AG04449 (cell line): ENCODE measurements at regions not wholly inside any gene's neighbourhood (a gene's known extent, or its start where the extent isn't known, plus 50 kb on each side); places are given as distances from the start of the nearest gene placed in this dataset.

ENCODE experiments used
- CTCF ChIA-PET: fragments of 350-600 bp; formaldehyde crosslinking; extraction: SDS; loops from one replicate; lab custom pipeline; 2021; ENCODE audit warnings: antibody characterized with exemption; lab: Yijun Ruan, JAX
- POLR2A ChIA-PET: fragments of 400-600, 350-600 bp; formaldehyde crosslinking; extraction: SDS; loops from one replicate; lab custom pipeline; 2020; ENCODE audit warnings: antibody characterized with exemption, inconsistent platforms; lab: Yijun Ruan, JAX
- DNase-seq: peaks from one replicate; pipeline ENCODE4 v3.0.0-alpha.2; 2010; ENCODE audit warnings: low read depth, low spot score
- H3K4me3 ChIP-seq: 2 replicates; pipeline ENCODE4 v1.5.1; 2011; ENCODE audit warnings: low read depth, mild to moderate bottlenecking, control low read depth, low read length
- TF ChIP-seq, protein P1 (sequence below): IDR thresholded peaks from one replicate; pipeline ENCODE4 v1.5.1; 2011; ENCODE audit warnings: mild to moderate bottlenecking, moderate library complexity, low read length, control low read depth, inconsistent platforms; ENCODE audit not compliant: insufficient read depth; ENCODE audit errors: missing control alignments

GRCh38 chr11:91860661-91861060 is 364.0 kb upstream of the FAT3 start:
- TF ChIP-seq, protein P1, sequence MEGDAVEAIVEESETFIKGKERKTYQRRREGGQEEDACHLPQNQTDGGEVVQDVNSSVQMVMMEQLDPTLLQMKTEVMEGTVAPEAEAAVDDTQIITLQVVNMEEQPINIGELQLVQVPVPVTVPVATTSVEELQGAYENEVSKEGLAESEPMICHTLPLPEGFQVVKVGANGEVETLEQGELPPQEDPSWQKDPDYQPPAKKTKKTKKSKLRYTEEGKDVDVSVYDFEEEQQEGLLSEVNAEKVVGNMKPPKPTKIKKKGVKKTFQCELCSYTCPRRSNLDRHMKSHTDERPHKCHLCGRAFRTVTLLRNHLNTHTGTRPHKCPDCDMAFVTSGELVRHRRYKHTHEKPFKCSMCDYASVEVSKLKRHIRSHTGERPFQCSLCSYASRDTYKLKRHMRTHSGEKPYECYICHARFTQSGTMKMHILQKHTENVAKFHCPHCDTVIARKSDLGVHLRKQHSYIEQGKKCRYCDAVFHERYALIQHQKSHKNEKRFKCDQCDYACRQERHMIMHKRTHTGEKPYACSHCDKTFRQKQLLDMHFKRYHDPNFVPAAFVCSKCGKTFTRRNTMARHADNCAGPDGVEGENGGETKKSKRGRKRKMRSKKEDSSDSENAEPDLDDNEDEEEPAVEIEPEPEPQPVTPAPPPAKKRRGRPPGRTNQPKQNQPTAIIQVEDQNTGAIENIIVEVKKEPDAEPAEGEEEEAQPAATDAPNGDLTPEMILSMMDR: no peak
- CTCF ChIA-PET: no interaction called here
- no peak for DNase-seq
- POLR2A ChIA-PET: no interaction called here
- no peak overlapping the region for H3K4me3 ChIP-seq

GRCh38 chr11:91859666-91860065 is 365.0 kb upstream of the FAT3 start:
- POLR2A ChIA-PET: no interaction called here
- DNase-seq: no peak
- CTCF ChIA-PET: no interaction called here
- H3K4me3 ChIP-seq: no peak overlapping the region
- TF ChIP-seq, protein P1: no peak

DNA sequence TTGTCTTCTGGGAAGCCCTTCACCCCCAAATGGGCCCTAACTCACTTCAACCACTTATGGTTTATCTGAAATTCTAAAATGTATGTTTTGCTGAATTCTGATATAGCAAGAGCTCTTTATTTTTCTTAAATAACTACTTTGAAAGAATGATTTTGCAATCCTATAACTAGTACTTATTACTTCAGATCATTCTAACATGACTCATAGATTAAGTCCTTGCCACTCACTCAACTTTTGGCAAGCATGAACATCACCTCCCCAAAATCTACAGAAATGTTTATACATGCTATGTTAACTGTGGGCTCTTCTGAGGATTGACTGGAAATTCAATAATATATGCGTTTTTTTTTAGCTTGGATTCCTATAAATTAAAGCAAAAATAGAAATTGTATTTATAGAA is 367.4 kb upstream of the FAT3 start:
- no peak for DNase-seq

GRCh38 chr11:91854780-91855179 is 369.8 kb upstream of the FAT3 start:
- no peak for DNase-seq
- no peak overlapping the region for H3K4me3 ChIP-seq
- TF ChIP-seq, protein P1: no peak
- ChIA-PET POLR2A (no interaction called here), CTCF (no interaction called here)

More for the DNA sequence above, 367.4 kb upstream of the FAT3 start:
- no peak overlapping the region for H3K4me3 ChIP-seq
- TF ChIP-seq, protein P1: no peak
- ChIA-PET POLR2A (no interaction called here), CTCF (no interaction called here)

DNA sequence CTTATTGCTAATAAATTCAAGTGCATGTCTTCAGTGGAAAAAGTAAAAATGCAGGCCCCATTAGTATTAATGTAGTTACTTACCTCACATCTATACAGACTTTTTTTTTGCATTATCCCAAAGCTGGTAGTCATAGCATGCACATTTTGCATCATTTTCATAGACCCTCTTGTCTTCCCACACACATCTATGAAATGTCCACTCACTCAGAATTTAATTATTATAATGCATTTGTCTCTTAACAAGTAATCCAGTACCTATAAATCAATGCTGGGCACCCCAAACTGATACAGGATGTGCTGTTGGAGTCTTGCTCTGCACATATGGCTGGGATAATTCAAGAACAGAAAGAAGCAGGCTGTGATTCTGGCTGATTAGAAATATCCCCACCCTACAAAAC is 370.4 kb upstream of the FAT3 start:
- TF ChIP-seq, protein P1: no peak
- POLR2A ChIA-PET: no interaction called here
- CTCF ChIA-PET: no interaction called here
- no peak overlapping the region for H3K4me3 ChIP-seq
- no peak for DNase-seq

- H3K4me3 ChIP-seq: no peak overlapping the region
- TF ChIP-seq, protein P1: no peak
- POLR2A ChIA-PET: no interaction called here
- no peak for DNase-seq
- CTCF ChIA-PET: no interaction called here
Observed at GRCh38 chr11:91851908-91852307, 372.7 kb upstream of the FAT3 start.
